HG02840 (cell line): ENCODE measurements at regions not wholly inside any gene's neighbourhood (a gene's known extent, or its start where the extent isn't known, plus 50 kb on each side); places are given as distances from the start of the nearest gene placed in this dataset.
A peak's percentile ranks its signal among the peaks of the same experiment; 100 is the strongest.

Source experiments
- ATAC-seq: cut with Tn5 transposase; IDR thresholded peaks from one replicate; pipeline ENCODE4 v1.9.1; 2021; ENCODE audit warnings: mild to moderate bottlenecking, moderate library complexity, moderate number of reproducible peaks; ENCODE audit not compliant: unreplicated experiment, low FRiP score

DNA sequence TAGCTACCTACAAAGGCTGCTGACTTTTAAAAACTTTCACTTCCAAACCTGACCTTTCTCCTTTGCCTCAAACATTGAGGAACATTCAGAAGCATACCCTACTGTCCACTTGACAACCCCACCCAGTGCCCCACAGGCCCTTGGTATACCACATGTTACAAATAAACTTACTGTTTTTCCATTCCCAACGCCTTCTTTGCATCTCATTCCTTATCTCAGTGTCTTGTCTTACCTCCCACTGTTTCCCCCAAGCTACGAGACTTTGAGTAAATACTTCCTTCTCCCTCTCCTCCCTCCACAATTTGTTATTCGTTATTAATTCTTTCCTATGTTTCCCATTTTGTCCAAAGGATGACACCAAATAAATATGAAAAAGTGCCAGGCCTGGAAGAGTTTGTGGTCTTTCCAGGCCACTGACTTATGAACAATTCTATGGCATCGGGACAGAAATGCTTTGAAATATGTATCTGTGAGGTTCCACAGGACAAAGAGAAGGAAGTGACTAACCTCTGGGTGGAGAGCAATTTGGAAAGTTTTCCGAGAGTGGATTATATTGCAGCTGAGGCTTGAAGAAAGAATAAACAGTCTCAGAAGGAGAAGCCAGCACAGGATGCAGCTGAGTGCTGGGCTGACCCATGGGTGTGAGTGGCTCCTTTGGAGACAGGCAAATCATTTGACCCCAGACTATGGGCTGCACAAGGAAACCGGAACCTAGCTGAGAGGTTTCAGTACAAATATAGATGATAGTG lies 409.0 kb downstream of the LPIN1 start:
- no peak for ATAC-seq

DNA sequence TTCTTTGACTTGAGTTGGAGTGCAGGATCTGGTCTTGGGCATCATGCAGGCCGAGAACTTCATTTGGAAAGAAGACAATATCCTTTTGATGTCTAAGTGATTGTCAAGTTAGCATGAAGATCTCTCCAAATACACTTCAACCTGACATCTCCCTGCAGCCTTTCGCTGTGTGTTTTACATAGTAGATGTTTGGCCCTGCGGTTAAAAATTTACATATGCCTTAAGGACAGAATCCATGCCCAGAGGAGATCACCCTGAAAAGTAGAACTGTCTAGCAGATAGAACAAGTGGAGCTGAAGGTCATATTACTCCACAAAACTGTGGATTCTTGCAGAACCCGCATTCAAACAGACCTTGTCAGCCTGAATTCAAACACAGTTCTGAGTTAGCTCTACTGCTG lies 409.9 kb downstream of the LPIN1 start:
- ATAC-seq = no peak

DNA sequence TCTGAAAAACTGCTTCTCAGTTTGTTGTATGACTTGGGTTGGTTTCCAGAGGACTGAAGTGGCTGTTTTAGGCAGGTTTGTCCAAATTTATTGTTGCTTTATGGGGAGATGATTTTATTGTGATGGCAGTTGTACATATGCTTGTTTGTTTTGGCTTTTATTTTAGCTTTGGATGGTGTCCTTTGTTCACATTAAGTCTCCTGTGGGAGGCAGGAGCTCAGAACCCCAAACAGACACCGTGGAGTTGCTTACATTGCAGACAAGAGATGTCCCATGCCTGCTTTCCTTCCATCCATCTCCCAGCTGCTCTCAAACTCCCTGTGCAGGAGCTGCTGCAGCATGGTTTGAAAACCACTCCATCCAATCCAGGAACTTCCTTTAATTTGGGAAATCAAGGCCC lies 414.7 kb downstream of the LPIN1 start:
- no peak for ATAC-seq

DNA sequence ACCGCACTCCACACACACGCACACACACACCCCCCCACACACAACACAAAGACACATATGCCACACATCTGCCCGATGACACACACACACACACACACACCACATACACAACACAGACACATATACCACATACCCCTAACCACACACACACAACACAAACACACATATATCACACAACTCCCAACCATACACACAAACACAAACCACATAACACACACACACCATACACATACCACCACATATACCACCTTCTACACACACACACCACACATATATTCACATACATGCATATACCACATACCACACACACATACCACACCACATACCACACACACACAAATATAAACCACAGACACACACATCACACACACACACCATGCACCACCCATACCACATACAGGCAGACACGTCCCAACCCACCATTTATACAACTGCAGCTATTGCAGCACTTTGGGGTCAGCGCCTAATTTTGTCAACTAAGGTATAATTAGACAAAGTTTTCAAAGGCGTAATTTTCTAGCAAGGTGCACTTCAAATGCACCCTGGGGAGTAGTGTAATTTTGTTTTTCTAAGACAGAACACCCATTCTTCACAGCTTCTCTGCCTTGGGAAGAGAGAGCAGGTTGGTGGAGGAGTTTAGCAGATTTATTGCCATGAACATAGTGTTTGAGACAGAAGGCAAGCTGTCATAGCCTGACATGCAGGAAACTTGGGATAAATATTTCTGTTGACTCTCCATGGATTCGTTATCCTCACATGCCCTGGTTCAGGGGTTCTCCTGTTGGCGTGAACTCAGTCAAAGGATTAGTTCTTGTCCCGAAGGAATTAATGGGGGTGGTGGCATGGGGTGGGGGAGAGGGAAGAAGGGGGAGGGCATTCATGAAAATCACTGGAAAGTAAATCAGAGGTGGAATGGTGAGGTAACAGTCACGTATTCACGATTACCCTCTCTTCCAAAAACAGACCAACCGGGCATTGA lies 416.1 kb downstream of the LPIN1 start:
- no peak for ATAC-seq

DNA sequence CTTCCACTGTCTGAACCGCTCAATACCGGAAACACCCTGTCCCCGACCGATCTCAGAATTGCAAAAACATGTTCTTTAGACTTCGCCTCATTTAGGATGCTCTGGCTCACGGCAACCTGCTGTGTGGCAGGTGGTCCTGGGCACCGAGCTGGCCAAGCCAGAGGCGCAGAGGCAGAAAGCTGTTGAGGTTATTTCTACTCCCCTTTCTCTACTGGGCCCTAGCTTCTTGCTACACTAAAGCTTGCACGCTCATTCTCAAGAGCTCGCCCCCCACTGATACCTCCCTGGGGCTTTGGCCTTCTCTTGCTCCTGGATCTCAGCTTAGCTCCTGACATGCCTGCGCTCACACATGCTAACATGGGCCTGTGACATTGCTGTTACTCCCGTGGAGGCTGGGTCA lies 417.4 kb downstream of the LPIN1 start:
- ATAC-seq = no peak

DNA sequence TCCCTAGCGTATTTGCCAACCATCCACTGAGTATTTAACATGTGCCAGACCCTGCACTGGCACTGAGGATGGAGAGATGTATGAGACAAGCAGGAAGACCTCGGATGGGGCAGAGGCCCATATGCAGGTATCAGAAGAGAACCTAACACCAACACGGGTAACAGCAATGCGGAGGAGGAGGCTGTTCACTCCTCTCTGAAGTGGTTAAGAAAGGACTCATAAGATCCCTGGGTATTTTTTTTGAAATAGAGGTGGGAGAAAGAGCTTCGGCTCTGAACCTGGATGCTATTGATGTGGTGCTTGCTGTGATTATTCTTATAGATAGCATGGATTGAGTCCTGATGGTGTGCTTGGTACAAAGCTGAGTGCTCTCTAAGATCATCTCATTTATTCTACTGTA lies 418.3 kb downstream of the LPIN1 start:
- no peak for ATAC-seq

DNA sequence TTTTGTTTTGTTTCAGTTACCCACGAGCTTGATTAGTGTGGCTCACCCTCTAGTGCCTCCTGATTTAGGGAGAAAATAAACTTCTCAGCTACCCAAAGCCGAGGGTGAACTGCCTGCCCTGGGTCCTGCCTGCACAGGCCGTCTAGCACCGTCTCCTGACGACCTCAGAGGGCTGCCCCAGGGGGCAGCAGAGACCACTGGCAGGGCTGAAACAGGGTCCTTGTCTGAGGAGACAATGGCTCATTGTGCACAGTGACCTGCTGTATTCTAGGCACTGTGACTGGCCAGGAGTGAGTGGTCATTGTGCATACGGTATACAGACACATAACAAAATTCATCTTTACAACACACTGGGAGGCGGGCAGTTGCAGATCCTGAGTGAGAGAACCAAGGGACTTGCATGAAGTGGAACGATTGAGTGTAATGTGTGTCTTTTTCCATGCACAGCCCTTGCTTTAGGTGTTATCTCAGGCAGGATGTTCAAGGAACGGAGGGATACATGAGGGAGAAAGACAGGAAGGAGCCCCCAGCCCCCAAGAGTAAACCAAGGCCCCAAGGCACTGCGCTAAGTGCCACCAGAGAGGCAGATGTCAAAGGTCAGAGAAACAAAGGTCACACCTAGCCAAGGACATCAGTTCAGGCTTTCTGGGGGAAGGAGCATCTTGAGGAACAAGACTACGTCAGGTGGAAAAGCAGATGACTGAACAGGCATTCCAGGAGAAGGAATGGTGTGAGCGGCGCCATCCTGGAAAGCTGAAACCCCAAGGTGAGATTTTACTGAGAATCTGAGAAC lies 421.3 kb downstream of the LPIN1 start:
- no peak for ATAC-seq

DNA sequence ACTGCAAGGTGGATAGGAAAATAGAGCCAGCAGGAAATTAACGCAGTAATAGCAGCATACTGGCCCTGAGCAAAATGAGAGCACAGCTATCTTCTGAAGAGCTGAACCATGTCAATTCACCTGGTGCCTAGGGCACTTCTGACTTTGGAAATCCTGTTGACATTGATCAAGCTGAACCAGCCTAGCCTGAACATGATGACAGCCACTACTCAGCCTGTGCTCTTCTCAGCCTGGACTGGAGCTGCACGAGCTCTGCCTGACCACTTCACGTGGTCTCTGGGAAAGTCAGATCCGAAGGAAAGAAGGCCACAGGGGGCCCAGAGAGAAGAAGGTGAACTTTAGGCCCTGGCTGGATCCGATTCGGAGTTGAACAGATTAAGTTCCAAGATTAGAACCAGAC lies 421.9 kb downstream of the LPIN1 start:
- ATAC-seq = no peak

DNA sequence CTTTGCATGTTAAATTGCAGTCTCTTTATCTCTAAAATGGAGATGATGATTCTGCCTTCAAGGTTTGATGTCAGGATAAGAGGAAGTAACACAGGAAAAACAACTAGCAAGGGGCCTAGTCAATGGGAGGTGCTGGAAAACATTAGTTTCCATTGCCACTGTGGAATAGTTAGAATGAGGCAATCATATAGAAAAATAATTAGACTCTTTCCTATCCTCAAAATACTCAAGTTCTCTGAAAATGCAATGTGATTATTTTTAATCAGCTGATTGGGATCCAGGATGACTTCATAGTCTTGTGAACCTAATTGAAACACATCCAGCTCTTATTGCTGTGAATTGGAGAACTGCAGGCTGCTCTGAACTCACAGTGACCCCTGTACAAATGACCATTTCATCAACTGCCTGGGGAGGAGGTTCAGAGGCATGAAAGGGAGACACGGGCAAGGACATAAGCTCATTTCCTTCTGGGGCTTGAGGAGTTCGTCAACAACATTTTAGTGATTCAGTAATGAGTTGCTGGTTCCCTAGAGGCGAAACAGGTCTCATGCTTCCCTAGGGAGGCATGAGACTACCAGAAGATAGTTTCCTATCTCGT lies 422.5 kb downstream of the LPIN1 start:
- ATAC-seq = no peak

DNA sequence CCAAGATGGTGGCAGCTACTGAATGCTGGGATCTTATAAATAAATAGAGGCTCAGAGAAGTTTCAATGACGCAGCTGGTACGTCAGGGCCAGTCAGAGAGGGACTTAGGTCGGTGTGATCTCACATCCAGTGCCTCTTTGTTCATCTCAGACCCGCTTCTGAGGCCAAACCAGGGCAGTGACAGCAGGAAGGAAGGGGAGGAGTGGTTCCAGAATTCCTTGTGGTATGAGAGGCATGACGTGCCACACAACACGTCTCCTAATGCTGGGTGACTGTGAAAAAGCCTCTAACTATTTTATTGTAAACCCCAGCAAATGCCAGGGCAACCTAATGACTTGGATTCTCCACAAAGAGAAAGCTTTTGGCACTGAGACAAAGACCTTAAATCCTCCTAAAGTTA lies 423.3 kb downstream of the LPIN1 start:
- ATAC-seq = no peak

DNA sequence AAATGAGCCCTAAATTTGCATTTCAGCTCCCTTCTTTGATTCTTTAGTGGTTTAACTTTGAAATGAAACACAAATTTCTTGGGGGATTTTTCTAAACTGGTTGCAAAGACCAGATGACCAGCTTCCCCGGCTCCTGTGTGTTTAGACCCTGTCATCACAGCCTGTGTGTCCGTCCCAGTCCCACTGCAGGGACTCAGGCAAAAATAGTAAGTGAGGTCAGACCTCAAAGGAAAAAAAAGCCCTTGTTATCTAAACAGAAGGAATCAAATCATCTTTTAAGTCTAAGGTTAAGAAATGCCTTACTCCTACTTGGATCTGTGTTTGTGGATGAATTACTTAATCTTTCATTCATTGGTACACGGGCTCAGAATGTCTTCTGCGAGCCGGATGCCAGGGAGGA lies 423.7 kb downstream of the LPIN1 start:
- ATAC-seq = no peak

DNA sequence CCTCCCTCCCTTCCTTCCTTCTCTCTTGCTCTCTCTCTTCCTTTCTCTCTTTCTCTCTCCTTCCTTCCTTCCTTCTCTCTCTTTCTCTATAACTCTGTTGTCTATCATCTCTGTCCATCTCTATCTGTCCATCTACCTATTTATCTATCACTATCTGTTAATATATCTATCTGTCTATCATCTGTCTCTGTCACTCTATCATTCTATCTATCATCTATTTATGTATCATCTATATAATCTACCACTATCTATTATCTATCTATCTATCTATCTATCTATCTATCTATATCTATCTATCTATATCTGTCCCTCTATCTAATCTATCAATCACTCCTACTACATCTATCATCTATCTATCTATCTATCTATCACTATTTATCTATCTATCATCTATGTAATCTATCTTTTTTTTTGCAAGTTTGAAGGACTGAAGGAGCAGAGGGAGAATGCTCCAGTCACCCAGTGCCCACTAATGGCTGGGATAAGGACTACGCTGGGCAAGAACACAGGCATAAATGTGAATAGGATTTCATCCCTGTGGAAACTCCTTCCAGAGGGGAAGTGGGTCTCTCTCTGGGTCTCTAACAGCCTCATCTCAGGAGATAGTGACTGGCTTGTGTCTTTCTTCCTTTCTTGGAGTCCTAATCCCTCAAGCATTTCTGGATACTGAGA lies 427.0 kb downstream of the LPIN1 start:
- ATAC-seq = no peak

DNA sequence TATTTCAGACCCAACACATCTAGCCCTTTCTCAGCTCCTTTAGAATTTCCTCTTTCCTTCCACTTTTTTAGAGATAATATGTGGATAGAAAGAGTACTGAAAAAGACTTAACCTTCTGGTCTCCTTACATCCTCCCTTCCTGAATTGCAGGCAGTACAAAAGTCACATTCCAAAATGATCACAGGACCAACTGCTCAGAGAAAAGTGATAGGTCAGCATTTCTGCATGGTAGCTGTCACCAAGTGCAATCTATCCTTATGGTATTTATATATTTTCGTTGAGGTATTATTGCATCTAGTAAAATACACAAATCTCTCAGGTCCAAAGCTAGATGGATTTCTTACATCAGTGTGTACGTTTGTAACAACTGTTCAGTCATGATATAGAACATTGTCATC lies 427.5 kb downstream of the LPIN1 start:
- no peak for ATAC-seq

DNA sequence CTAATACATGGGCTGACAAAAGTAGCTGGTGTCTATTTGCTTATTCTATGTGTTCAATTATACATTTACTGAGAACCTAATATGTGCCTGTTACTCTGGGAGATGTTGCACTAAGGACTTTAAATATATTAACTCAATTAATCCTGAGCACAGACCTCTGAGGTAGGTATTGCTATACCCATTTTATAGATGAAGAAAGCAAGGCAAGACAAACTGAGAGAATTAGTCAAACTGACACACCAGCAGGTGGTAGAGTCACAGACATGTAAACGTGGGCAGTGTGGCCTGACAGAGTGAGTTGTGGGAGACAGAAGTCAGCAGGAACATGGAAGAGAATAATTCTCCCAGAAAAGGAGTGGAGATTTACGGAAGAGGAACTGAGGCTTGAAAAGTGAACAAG lies 428.9 kb downstream of the LPIN1 start:
- no peak for ATAC-seq

DNA sequence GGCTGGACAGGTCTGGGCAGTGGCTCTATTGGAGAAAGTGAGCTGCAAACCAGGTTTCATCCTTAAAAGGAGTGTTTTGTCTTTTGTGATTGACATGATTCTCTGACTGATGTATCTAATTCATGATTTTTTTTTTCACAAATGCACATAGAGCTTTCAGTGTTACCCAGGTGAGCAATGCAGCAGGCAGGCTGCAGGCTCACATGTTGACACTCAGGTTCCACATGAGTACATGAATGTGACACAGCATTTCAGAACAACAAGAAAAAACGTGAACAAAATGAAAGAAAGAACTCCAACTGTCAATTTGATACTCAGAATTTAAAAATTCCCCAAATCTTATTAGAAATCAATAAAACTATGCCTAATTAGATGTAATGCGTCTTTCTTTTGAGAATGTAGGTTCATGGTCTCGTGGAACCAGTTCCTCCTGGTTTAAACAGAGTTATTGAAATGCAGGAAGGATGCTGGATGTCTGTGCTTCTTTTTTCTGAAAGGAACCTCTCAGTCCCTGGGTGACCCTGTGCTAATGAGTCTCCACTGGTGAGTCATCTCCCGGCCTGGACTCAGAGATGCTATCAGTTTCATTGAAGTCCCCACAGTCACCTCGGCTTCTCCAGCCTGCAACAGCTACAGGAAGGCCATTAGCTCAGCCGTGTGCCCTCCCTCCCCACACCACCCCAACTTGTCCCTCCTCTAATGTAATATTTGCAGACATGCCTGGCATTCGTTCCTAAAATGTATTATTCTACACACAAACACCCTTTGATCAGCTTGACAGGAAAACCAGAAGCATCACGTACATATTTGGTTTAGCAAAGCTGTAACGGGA lies 430.4 kb downstream of the LPIN1 start:
- peak; percentile 83 for ATAC-seq

DNA sequence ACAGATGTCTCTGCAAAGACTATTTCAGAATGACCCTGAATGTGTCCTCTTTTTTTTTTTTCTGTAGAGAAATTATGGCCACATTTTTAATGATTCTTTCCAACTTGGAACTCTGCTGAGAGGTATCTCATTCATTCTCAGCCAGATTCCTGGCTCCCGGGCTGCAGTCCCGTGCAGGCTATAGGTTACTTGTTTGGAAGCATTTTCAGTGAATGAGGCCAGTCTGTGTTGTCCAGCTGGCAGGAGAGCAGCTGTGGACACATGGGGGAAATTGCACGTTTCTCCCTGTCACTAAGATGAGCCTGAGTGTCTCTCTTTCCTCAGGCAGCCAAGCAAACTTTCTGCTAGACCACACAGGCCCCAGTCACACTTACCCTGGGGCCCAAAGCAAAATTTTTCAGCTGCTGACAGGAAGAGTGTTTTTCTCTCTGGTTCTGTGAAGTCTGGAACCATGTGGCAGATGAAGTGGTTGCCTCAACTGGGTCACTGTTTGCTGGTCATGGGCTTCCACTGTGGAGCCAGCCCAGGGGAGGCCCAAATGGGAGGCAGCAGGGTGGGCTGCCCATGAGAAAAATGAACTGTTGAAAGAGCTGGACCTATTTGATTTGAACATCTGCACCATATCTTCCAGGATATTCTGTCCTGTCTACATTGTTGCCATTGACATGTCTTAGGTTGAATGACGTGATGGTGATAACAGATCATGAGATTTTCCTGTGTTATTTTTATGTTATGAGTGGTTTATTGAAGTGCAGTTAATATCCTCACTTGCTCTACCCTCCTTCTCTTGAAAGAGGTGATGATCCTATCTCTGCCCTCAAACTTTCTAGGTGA lies 431.2 kb downstream of the LPIN1 start:
- ATAC-seq = peak; percentile 68

DNA sequence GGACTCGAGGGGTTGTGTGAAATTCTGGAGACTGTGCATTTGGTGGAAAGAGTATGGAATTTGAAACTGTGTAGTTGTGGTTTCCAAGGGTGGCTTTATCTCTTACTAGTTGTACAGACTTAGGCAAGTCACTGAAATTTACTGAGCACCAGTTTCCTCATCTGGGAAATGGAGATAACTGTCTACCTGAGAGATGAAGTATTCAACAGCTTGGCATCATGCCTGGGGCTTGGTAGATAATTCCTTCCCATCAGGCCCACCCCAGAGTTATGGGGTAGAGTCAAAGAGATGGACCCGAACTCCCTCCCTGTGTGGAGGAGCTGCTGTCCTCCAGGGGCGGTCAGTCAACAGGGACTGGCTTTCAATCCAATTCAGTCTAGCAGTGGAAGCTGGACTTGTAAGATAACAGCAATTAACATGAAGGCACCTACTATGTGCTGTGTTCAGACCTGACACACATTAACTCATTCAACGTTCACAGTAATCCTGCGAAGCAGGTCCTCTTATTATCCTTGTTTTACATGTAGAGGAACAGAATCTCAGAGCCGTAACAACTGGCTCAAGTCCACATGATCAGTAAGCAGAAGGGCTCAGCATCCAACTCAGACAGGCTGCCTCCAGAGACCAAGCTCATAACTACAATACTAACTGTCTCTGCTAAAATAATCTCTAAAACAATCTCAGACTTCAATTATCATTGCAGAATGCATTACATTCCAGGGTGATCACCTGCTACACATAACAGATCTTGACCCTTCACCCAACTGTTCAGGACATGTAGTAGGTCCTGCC lies 432.1 kb downstream of the LPIN1 start:
- ATAC-seq = no peak
